BJ (cell line): ENCODE measurements at regions not wholly inside any gene's neighbourhood (a gene's known extent, or its start where the extent isn't known, plus 50 kb on each side); places are given as distances from the start of the nearest gene placed in this dataset.
A peak's percentile ranks its signal among the peaks of the same experiment; 100 is the strongest.

Experiments used
- CTCF ChIA-PET: fragments of 350-600 bp; formaldehyde crosslinking; extraction: SDS; loops from one replicate; lab custom pipeline; 2021; ENCODE audit warnings: antibody characterized with exemption, inconsistent platforms; lab: Yijun Ruan, JAX
- POLR2A ChIA-PET: fragments of 300-600 bp; sonication (Branson Sonifier 250); formaldehyde crosslinking; extraction: SDS; loops from one replicate; lab custom pipeline; 2021; ENCODE audit warnings: antibody characterized with exemption; lab: Charles Lee
- DNase-seq: peaks from one replicate; pipeline ENCODE4 v3.0.0-alpha.2; 2011; ENCODE audit warnings: low read depth
- H3K27me3 ChIP-seq: 2 replicates; pipeline ENCODE4 v1.6.0; 2011; ENCODE audit warnings: low read length; ENCODE audit not compliant: control insufficient read depth, insufficient read depth
- H3K36me3 ChIP-seq: 2 replicates; pipeline ENCODE4 v1.5.1; 2011; ENCODE audit warnings: low read length; ENCODE audit not compliant: control insufficient read depth, insufficient read depth
- H3K4me3 ChIP-seq: 2 replicates; pipeline ENCODE4 v1.5.1; 2011; ENCODE audit warnings: low read depth, mild to moderate bottlenecking, control low read depth, low read length
- CTCF ChIP-seq: IDR thresholded peaks from 2 replicates; pipeline ENCODE4 v1.5.1; 2011; ENCODE audit warnings: low read depth, mild to moderate bottlenecking, control low read depth, inconsistent platforms, low read length, moderate library complexity; ENCODE audit not compliant: insufficient read depth

GRCh38 chr11:101743828-101744227 is 160.0 kb upstream of the TRPC6 start:
- H3K27me3 ChIP-seq: no peaks in the 10 kb centered on the region
- TF ChIP-seq CTCF: no peak
- CTCF ChIA-PET: interaction anchor here (1.3 to 1.4 kb wide), 2 partner anchors 15 to 313 kb away, joined by 3 to 5 read pairs; no protein-coding TSS in a partner anchor
- POLR2A ChIA-PET: no interaction called here
- no peak overlapping the region for H3K4me3 ChIP-seq
- H3K36me3 ChIP-seq: no peaks in the 10 kb centered on the region
- DNase-seq: no peak

GRCh38 chr11:101741479-101742175 is 157.8 kb upstream of the TRPC6 start:
- no peak for DNase-seq
- POLR2A ChIA-PET: no interaction called here
- CTCF ChIA-PET: interaction anchor here (1.3 to 2.3 kb wide), 2 partner anchors 18 to 106 kb away, joined by 3 to 8 read pairs; no protein-coding TSS in a partner anchor
- Histone ChIP-seq H3K27me3 (no peaks in the 10 kb centered on the region; the same call in 1 of the 2 replicates), H3K36me3 (no peaks in the 10 kb centered on the region), H3K4me3 (no peak overlapping the region)
- TF ChIP-seq CTCF: no peak

GRCh38 chr11:101741061-101741460 is 157.3 kb upstream of the TRPC6 start:
- ChIA-PET CTCF (interaction anchor here (1.3 to 2.3 kb wide), 2 partner anchors 19 to 106 kb away, joined by 3 to 8 read pairs; no protein-coding TSS in a partner anchor), POLR2A (no interaction called here)
- no peak for DNase-seq
- TF ChIP-seq CTCF: no peak
- Histone ChIP-seq H3K36me3 (no peaks in the 10 kb centered on the region), H3K27me3 (no peaks in the 10 kb centered on the region; the same call in 1 of the 2 replicates), H3K4me3 (no peak overlapping the region)

GRCh38 chr11:101738452-101738851 is 154.6 kb upstream of the TRPC6 start:
- ChIA-PET POLR2A (no interaction called here), CTCF (no interaction called here)
- TF ChIP-seq CTCF: no peak
- no peaks in the 10 kb centered on the region for H3K36me3 ChIP-seq
- no peak overlapping the region for H3K4me3 ChIP-seq
- peak; percentile 82 for DNase-seq
- H3K27me3 ChIP-seq: no peaks in the 10 kb centered on the region; the same call in 1 of the 2 replicates

GRCh38 chr11:101729406-101730078 is 145.7 kb upstream of the TRPC6 start:
- no peak for DNase-seq

More at GRCh38 chr11:101729406-101730078, 145.7 kb upstream of the TRPC6 start:
- TF ChIP-seq CTCF: no peak
- ChIA-PET POLR2A (no interaction called here), CTCF (no interaction called here)
- H3K36me3 ChIP-seq: no peaks in the 10 kb centered on the region
- no peak overlapping the region for H3K4me3 ChIP-seq
- no peaks in the 10 kb centered on the region for H3K27me3 ChIP-seq
